Tibial nerve (tissue), 4 donors: ENCODE measurements at regions not wholly inside any gene's neighbourhood (a gene's known extent, or its start where the extent isn't known, plus 50 kb on each side); places are given as distances from the start of the nearest gene placed in this dataset.

Experiments
- DNase-seq, 2 donors: peaks; one replicate each; pipeline ENCODE4 v3.0.0-alpha.2; 2019; ENCODE audit warnings: low spot score in 2 of 2
- H3K27ac ChIP-seq, 4 donors: fragments of 200-600 bp; sonication (generic) in 3 of 4; one replicate each; pipeline ENCODE4 v1.5.1; 2017 to 2019; ENCODE audit warnings: mild to moderate bottlenecking in 1 of 4
- H3K27me3 ChIP-seq, 2 donors: fragments of 200-600 bp; sonication (generic) in 1 of 2; one replicate each; pipeline versions ENCODE4 v1.5.1 to v1.6.0; 2017 to 2019
- H3K36me3 ChIP-seq, 3 donors: fragments of 200-600 bp; sonication (generic); one replicate each; pipeline ENCODE4 v1.5.1; 2018 to 2019
- H3K4me1 ChIP-seq, 4 donors: fragments of 200-600 bp; sonication (generic) in 3 of 4; one replicate each; pipeline ENCODE4 v1.5.1; 2017 to 2019
- H3K4me3 ChIP-seq, 4 donors: fragments of 200-600 bp; sonication (generic) in 3 of 4; one replicate each; pipeline ENCODE4 v1.5.1; 2017 to 2019; ENCODE audit warnings: mild to moderate bottlenecking in 1 of 4, moderate library complexity in 1 of 4
- H3K9me3 ChIP-seq, 4 donors: fragments of 200-600 bp; sonication (generic) in 3 of 4; one replicate each; pipeline ENCODE4 v1.5.1; 2017 to 2019
- EP300 ChIP-seq, 2 donors: sonication (generic); formaldehyde crosslinking; IDR thresholded peaks; one replicate each; pipeline ENCODE4 v1.6.1; 2017; ENCODE audit warnings: antibody characterized with exemption in 2 of 2, mild to moderate bottlenecking in 1 of 2
- POLR2A ChIP-seq, 2 donors: fragments of 450-650 bp; IDR thresholded peaks; one replicate each; pipeline ENCODE4 v1.6.1; 2017; ENCODE audit warnings: antibody characterized with exemption in 2 of 2, mild to moderate bottlenecking in 2 of 2, moderate library complexity in 2 of 2
- WGBS, 2 donors: methylation state at CpG; one replicate each; pipeline ENCODE4 v1.1.5; 2018; 5-methylcytosine and 5-hydroxymethylcytosine counted together
- TF ChIP-seq, protein P1 (sequence below), 5 experiments: fragments of 200-600 bp in 3 of 5; fragments of 450-650 bp in 2 of 5; sonication (generic) in 3 of 5; IDR thresholded peaks; one replicate each; pipeline ENCODE4 v1.5.1; 2016 to 2019; ENCODE audit warnings: antibody characterized with exemption in 5 of 5, mild to moderate bottlenecking in 3 of 5, moderate library complexity in 2 of 5

DNA sequence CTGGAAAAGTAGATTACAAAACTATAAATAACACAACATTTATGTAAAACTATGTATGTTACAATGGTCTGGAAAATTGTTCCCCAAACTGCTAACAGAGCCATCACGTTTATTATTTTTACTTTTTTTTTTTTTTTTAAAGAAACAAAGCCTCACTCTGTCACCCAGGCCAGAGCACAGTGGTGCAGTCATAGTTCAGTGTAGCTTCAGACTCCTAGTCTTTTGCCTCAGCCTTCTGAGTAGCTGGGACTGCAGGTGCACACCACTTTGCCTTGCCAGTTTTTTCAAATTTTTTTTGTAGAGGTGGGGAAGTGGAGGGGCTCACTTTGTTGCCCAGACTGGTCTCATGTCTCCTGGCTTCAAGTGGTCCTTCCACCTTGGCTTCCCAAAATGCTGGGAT is 180.1 kb upstream of the SPRY1 start:
- H3K4me3 ChIP-seq, result no peak overlapping the region
- no peaks in the 10 kb centered on the region for H3K9me3 ChIP-seq
- no peaks in the 10 kb centered on the region for H3K27me3 ChIP-seq
- no peaks in the 10 kb centered on the region for H3K4me1 ChIP-seq
- no peak for DNase-seq
- TF ChIP-seq POLR2A (IDR thresholded peaks at IDR 0.05), result no peak
- TF ChIP-seq, protein P1, sequence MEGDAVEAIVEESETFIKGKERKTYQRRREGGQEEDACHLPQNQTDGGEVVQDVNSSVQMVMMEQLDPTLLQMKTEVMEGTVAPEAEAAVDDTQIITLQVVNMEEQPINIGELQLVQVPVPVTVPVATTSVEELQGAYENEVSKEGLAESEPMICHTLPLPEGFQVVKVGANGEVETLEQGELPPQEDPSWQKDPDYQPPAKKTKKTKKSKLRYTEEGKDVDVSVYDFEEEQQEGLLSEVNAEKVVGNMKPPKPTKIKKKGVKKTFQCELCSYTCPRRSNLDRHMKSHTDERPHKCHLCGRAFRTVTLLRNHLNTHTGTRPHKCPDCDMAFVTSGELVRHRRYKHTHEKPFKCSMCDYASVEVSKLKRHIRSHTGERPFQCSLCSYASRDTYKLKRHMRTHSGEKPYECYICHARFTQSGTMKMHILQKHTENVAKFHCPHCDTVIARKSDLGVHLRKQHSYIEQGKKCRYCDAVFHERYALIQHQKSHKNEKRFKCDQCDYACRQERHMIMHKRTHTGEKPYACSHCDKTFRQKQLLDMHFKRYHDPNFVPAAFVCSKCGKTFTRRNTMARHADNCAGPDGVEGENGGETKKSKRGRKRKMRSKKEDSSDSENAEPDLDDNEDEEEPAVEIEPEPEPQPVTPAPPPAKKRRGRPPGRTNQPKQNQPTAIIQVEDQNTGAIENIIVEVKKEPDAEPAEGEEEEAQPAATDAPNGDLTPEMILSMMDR (IDR thresholded peaks at IDR 0.05), result no peak
- no peak for TF ChIP-seq EP300 (IDR thresholded peaks at IDR 0.05)
- H3K36me3 ChIP-seq, result no peaks in the 10 kb centered on the region
- 17 to 18% methylated on average over 1 of the region's 1 CpG for WGBS, 2 donors
- H3K27ac ChIP-seq, result no peak overlapping the region

GRCh38 chr4:123216946-123217345 is 179.6 kb upstream of the SPRY1 start:
- Histone ChIP-seq H3K4me1 (no peaks in the 10 kb centered on the region), H3K36me3 (no peaks in the 10 kb centered on the region), H3K9me3 (no peaks in the 10 kb centered on the region), H3K27me3 (no peaks in the 10 kb centered on the region), H3K4me3 (no peak overlapping the region), H3K27ac (no peak overlapping the region)
- no peak for DNase-seq
- TF ChIP-seq POLR2A (IDR thresholded peaks at IDR 0.05) (no peak), EP300 (IDR thresholded peaks at IDR 0.05) (no peak)
- TF ChIP-seq, protein P1 (IDR thresholded peaks at IDR 0.05), result no peak

DNA sequence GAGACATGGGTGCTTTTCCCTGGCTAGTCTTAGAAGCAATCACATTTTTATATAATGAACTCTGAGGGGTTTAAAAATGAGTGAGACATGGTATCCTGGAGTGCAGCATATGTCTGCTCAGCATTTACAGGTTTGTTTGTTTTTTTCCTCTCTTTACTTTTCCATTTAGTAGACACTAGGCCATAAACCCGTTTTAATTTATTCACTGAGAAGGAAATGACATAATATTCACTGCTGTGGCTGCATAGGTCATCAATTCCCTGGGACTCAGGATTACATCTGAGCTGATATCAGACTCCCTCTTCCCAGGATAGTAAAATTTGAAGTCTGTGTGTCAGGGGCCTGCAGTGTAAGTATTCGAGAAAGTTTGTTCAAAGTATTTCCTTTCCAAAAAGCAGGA is 178.9 kb upstream of the SPRY1 start:
- 34 to 43% methylated on average over 2 of the region's 2 CpGs for WGBS, 2 donors
- no peaks in the 10 kb centered on the region for H3K36me3 ChIP-seq
- no peak overlapping the region for H3K27ac ChIP-seq
- TF ChIP-seq, protein P1 (IDR thresholded peaks at IDR 0.05), result no peak
- TF ChIP-seq EP300 (IDR thresholded peaks at IDR 0.05) (no peak), POLR2A (IDR thresholded peaks at IDR 0.05) (no peak)
- no peaks in the 10 kb centered on the region for H3K4me1 ChIP-seq
- H3K4me3 ChIP-seq, result no peak overlapping the region
- no peaks in the 10 kb centered on the region for H3K27me3 ChIP-seq
- no peak for DNase-seq
- H3K9me3 ChIP-seq, result no peaks in the 10 kb centered on the region

GRCh38 chr4:123218981-123219380 is 177.6 kb upstream of the SPRY1 start:
- WGBS, 2 donors, result 94 to 98% methylated on average over 4 of the region's 4 CpGs
- no peaks in the 10 kb centered on the region for H3K27me3 ChIP-seq
- TF ChIP-seq, protein P1 (IDR thresholded peaks at IDR 0.05), result no peak
- TF ChIP-seq EP300 (IDR thresholded peaks at IDR 0.05) (no peak), POLR2A (IDR thresholded peaks at IDR 0.05) (no peak)

GRCh38 chr4:123229286-123229685 is 167.3 kb upstream of the SPRY1 start:
- no peaks in the 10 kb centered on the region for H3K9me3 ChIP-seq
- no peak overlapping the region for H3K4me3 ChIP-seq
- WGBS, 2 donors, result 38 to 57% methylated on average over 1 of the region's 1 CpG
- no peaks in the 10 kb centered on the region for H3K27me3 ChIP-seq
- no peaks in the 10 kb centered on the region for H3K36me3 ChIP-seq
- TF ChIP-seq EP300 (IDR thresholded peaks at IDR 0.05) (no peak), POLR2A (IDR thresholded peaks at IDR 0.05) (no peak)
- TF ChIP-seq, protein P1 (IDR thresholded peaks at IDR 0.05), result no peak
- H3K27ac ChIP-seq, result no peak overlapping the region
- peaks cover 0 to 14% (median 0%) of the 10 kb centered on the region in 4 donors for H3K4me1 ChIP-seq
- DNase-seq, result no peak

More at GRCh38 chr4:123218981-123219380, 177.6 kb upstream of the SPRY1 start:
- Histone ChIP-seq H3K36me3 (peaks cover 0 to 10% (median 0%) of the 10 kb centered on the region in 3 donors), H3K4me1 (no peaks in the 10 kb centered on the region), H3K9me3 (no peaks in the 10 kb centered on the region), H3K27ac (no peak overlapping the region), H3K4me3 (no peak overlapping the region)
- DNase-seq, result no peak
